ENCODE measurements at regions not wholly inside any gene's neighbourhood (a gene's known extent, or its start where the extent isn't known, plus 50 kb on each side); places are given as distances from the start of the nearest gene placed in this dataset.

DNA sequence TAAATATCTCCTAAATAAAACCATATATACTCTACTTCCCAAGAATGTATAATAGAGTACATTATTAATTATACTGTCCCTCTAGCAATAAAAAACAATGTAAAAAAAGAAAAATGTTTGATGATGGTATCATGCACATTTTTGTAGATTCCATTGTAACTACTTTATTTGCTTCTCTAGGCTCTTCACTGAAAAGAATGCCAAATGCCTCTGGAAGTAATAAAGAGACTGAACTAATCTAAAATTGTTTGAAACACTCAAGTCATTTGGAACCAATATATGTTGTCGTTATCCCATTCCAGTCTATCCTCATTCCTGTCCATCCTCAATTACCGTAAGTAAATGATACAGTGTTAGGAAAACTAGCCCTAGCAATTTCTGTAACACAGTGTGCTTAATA lies 233.6 kb downstream of the C12orf50 start:
- H3K4me3 ChIP-seq (ENCODE audit: low read depth, low read length): no peak overlapping the region

DNA sequence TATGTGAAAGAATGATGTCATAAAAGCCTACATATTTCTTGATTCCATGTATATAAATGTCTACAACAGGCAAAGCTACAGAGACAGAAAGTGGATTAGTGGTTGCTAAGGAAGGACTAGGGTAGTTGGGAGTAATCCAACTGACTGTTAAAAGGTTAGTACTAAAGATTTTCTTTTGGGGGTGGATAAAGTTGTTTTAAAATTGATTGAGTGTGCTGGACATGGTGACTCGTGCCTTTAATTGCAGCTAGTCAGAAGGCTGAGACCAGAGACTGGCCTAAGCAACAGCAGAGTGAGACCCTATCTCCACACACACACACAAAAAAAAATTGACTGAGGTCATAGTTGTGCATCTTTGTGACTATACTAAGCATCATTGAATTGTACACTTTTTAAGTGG lies 234.3 kb downstream of the C12orf50 start:
- H3K4me3 ChIP-seq (ENCODE audit: low read depth, low read length): no peak overlapping the region

DNA sequence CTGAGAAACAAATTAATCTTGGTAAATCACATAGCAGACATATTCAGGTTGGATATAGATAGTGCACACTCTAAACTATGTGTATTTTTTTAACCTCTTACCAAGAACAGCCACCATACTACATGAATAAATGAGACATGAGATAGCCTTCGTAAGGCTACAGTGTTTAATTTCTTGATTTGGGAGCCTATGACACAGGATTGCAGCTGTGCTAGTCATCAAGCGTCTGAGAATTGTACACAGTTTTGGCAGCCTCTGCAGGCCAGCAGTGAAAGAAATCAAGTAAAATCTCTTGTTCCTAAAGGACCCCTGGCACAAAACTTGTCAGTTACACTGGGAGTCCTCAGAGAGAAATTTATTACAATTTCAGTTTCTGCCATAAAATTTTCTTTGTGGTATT lies 236.1 kb downstream of the C12orf50 start:
- no peak overlapping the region for H3K4me3 ChIP-seq (ENCODE audit: low read depth, low read length)

DNA sequence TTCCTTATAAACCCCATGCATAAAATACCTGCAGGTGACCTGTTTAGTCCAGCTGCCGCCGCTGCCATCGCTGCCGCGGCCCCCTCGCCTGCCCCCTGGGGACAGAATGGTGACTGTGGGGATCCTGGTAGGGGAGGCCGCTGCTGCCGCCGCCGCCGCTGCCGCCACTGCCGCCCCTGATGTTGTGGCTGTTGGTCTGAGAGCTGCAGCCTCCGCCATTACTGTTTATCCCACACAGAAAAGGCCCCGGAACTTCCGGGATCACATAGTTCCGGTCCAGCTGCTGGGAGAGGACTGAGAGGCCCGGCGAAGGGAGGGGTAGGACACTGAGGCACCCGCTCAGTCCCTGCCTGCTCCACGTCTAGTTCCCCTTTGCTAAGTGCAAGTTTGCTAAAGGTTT lies 244.9 kb downstream of the C12orf50 start:
- no peak overlapping the region for H3K4me3 ChIP-seq (ENCODE audit: low read depth, low read length)

DNA sequence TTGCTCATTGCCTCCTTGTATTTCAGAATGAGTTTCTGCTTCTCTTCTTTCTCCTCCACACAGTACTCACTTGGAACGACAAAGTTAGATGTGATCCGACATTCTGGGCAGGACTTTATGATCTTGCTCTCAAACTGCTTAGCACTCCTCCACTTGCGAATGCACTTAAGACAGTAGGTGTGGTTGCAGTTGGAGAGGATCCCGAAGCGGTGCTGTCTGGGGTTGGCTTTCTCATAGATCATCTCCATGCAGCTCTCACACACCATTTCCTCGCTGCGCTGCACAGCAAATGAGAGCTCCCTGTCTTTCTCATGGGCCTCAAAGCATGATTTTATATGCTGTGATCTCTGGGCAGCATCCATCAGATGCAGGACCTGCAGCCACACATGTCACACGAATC lies 245.7 kb downstream of the C12orf50 start:
- no peak overlapping the region for H3K4me3 ChIP-seq (ENCODE audit: low read depth, low read length)

DNA sequence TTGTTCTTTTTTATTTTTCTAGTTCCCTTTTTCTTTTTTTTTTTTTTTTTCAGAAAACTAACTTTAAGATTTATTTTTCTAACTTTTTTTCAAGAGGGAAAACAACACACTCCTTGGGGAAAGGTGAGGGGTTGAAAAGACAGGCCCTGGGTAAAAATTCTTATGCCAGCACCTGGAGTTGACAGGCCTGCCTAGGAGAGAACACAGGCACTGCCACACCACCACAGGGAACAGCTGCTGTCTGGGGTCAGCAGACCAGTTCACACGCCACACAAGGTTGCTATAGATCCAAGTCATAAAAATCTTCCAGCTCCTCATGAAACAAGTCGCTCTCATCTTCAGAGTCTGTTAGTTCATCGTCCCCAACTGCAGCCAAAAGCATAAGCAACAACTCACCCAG lies 246.4 kb downstream of the C12orf50 start:
- no peak overlapping the region for H3K4me3 ChIP-seq (ENCODE audit: low read depth, low read length)

DNA sequence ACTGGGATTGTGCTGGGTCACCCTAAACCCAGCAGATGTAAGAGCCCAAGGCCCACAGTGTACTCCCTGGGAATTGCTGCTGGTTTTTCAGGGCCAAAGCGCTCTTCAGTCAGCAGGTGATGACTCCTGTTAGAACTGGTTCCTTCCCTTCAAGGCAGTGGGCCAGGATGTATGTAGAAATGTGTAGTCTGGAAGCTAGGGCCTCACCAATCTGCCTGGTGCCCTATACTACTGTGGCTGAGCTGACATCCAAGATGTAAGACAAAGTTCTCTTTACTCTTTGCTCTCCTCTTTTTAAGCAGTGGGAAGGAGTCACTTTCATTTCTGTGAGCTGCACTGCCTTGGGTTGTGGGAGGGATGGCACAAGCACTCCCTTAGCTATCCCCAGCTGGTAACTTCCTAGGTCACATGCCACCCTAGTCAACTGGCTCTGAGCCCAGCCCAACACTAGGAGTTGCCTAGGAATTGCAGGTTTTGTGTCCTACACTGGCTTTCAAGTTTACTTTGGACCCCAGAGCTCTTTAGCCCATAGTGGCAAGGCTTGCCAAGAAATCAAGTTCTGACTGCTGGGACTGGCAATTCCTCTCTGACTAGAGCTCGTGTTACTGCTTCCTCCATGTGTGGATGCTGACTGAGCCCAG lies 249.2 kb downstream of the C12orf50 start:
- H3K4me3 ChIP-seq (ENCODE audit: low read depth, low read length): no peak overlapping the region

DNA sequence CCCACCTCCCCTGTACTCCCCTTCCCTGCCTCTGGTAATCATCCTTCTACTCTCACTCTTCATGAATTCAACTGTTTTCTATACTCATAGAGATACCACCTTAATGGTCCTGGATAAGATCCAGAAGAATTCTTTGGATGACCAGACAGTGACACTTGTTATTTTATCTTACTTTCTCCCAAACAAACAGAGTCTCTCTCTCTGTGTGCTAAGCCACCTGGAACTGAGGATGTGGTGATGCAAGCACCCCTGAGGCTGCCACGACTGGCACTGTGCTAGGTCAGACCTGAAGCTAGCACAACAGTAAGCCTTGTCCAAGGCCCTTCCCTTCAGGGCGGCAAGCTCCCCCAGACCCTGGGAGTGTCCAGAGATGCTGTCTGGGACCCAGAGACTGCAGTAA lies 250.2 kb downstream of the C12orf50 start:
- H3K4me3 ChIP-seq (ENCODE audit: low read depth, low read length): no peak overlapping the region

DNA sequence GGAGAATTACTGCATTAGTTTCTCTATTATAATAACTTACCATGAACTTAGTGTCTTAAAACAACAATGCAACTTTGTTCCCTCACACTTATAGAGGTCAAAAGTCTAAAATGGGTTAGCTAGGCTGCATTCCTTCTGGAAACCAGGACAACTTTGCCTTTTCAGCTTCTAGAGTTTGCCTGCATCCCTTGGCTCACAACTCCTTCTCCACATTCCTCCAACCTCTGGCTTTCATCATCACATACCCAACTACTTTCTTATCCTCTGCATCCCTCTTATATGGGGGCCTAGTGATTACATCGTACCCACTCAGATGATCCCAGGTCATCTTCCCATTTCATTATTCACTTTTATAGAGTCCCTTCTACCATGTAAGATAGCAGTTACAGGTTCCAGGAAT lies 251.1 kb downstream of the C12orf50 start:
- no peak overlapping the region for H3K4me3 ChIP-seq (ENCODE audit: low read depth, low read length)

DNA sequence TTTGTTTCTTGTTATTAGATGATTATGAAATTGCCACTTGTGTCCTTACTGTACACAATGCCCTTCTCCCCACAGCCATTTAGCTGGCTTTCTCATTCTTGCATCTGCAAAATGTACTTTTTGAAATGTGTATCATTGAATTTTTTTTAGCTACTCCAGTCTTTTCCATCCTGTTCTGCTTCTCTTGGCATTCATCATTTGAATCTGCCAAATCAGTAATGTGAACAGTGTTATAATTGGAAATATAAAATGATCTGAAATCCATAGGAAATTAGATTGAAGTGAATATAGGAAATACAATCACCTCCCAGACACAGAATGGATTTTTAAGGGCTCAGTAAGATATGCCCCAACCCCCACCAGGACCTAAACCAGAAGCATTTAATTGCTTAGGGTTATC lies 253.4 kb downstream of the C12orf50 start:
- H3K4me3 ChIP-seq (ENCODE audit: low read depth, low read length): no peak overlapping the region

DNA sequence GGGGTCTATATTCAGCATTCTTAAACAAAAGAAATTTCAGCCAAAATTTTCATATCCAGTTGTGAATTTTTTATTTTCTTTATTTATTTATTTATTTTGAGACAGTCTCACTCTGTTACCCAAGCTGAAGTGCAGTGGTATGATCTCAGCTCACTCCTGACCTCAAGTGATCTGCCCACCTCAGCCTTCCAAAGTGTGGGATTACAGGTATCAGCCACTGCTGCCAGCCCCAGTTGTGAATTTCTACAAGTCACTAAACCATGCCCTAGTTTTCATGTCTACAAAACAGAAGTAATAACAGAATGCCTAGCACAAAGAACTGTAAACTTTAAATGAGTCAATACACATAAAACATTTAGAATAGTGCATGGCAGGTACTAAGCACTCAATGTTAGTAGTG lies 254.2 kb downstream of the C12orf50 start:
- H3K4me3 ChIP-seq (ENCODE audit: low read depth, low read length): no peak overlapping the region

DNA sequence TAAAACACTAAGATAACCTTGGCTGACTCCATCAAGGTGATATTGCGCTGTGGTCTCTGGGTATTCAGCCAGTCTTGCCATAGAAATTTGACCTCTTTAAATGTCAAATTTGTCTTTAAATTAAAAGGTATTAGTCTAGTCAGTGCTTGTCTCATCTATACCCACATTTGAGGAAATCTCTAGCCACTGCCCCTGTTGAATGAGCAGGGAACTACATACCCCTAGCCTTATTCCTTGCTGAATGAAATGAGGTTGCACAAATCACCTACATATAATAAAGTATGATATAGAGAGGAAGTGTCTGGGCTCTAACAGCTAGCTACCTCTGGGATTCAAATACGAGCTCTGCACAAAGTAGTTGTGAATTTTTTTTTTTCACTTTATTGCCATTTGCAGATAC lies 256.8 kb downstream of the C12orf50 start:
- no peak overlapping the region for H3K4me3 ChIP-seq (ENCODE audit: low read depth, low read length)

DNA sequence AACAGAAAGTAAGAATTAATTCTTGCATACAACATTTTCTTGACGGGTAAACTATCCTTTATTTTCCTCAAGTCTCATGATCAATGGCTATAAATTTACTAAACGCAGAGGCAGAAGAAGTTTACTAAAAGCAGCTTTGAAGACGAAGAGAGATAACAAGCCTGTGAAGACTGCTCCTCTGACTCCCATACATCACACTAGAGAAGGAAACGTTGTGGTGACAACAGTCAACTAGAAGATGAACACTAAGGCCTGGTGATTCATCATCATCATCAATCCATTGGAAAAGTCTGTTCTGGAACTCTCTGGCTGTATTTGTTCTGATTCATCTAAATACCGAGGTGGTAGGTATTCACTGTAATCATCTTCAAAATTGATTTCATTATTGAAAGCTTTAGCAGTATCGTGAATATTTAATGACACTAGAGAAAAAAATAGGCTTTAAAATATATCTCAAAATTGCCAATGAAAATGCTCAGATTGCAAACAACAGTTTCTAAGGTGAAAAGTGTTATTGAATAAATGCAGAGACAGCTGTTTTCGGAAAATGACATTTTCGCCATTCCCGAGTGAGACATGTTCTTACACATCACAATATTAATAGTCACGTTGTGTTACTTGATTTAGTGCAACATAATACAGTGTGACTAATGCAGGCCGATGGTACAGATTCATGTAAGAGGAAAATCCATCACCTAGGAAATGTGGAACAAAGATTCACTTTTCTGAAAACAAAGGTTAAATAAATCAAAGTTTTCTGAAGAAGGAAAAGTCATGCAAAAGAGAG lies 260.5 kb downstream of the C12orf50 start:
- no peak overlapping the region for H3K4me3 ChIP-seq (ENCODE audit: low read depth, low read length)

DNA sequence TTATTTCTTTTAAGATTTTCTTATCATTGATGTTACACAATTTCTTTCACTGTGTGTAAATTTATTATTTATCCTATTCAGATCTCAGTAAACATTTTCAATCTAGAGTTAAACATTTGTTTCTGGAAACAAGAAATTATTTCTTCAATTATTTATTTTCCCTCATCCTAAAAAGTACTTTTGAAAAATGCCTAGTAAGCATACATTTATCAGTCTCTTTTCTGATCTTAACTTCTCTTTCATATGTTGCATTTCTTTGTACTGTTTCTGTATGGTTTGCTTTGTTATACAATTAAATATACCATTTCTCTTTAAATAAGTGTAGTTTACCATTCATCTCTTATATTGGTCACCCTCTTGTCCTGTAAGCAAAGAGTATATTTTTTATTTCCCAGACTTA lies 263.2 kb downstream of the C12orf50 start:
- H3K4me3 ChIP-seq (ENCODE audit: low read depth, low read length): no peak overlapping the region

DNA sequence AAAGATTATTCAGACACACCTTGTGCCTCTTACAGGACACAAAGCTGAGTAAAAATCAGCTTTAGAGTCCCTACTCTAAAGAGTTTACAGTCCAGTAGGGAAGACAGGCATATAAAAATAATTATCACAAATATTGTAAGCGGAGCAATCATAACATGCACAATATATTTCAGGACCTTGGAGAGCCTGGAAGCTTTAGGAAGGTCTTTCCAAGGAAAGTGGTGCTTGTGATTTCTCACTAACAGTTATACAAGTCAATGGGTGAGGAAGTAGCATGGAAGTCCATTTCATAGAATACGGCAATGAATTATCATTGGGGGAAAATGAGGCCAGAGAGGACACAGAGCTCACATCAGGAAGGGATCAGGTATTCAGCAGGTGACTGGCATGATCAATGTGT lies 268.3 kb downstream of the C12orf50 start:
- no peak overlapping the region for H3K4me3 ChIP-seq (ENCODE audit: low read depth, low read length)

DNA sequence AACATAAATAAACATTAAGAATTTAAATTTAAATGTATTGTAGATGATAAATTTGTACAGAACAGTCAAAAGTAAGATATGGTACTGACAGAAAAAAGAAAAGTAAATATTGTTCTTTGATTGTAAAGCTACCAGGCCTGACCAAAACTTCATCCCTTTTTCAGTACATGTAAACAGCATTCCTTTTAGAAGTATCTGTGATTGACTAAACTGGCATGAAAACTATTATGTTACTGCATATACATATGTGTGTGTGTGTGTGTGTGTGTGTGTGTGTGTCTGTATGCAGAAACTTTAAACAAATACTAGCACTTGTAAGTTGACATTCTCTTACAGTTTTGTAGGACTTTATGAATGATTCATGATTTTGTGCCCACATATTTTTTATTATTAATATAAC lies 270.9 kb downstream of the C12orf50 start:
- H3K4me3 ChIP-seq (ENCODE audit: low read depth, low read length): no peak overlapping the region

DNA sequence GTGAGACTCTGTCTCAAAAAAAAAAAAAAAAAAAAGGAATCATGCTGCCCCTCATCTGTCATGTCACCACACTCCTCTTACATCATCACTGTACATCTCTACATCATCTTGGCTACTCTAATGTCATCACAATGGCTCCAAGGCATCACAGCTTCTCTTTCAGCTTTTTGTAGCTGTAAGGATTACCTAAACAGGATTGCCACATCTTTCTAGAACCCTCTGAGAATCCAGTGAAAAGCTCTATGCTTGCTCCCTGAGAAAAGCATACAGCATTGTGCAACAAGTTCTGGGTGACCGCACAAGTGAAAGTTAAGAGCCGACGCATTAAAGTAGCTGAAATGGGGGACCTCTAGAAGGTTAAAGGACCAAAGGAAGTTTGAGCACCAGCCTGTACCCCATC lies 272.5 kb downstream of the C12orf50 start:
- no peak overlapping the region for H3K4me3 ChIP-seq (ENCODE audit: low read depth, low read length)

DNA sequence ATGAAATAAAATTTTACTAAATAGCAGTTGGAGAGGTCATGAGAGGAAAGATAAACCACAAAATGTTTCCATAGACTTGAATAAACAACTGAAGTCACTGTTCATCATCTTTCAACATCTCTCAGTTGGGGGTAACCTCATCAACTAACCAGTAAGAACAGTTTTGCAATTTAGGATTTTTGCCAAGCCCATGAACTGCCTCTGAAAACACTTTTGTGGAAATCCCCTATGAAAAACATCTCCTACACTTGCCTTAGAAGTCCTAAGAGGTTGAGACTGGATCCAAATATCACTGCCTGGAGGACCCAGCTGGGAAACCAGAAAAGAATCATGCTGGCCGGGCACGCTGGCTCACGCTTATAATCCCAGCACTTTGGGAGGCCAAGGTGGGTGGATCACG lies 273.1 kb downstream of the C12orf50 start:
- no peak overlapping the region for H3K4me3 ChIP-seq (ENCODE audit: low read depth, low read length)

DNA sequence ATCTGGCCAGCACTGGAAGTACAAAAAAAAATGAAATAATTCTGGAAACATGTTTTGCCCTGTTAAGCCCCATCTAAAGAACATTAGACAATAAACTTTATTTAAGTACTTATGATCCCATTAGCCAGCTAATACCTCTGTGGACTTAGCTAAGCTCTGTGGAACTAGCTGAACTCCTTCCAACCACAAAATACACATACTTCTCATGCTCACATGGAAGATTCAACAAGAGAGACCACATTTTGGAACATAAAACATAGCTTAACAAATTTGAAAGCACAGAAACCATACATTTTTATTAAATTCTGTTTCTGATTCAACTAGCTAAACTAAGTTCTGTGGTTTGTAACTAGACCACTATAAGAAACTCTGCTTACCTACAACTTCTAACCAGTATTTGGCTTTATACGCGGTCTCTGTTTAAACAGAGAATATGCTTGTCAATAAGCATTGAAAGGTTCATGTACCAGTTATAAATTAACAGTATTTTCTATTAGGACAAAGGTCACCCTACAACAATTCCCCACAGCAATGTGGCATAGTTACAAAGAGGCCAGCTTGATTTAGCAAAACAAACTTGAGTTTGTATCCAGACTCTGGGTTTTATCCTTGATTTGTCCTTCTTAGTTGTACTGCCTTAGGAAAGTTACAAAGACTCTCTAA lies 300.1 kb downstream of the C12orf50 start:
- no peak overlapping the region for H3K4me3 ChIP-seq (ENCODE audit: low read depth, low read length)

DNA sequence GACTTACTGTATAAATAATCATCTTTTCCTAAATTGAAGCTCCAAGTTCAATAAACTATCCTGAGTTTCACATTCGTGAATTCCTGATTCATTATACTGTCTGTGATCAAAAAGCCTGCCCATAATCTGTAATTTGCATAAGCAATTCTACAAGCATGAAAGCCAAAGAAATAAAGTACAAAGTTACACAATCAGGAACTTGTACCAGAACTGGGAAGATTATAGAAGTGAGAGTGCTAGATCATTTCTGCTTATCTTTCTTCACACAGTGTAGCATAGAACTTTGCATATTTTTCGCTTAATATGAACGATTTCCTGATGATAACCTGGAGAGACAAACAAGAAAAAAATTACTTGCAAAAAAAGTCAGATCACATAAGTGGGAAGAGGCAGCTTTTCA lies 308.2 kb downstream of the C12orf50 start:
- no peak overlapping the region for H3K4me3 ChIP-seq (ENCODE audit: low read depth, low read length)

DNA sequence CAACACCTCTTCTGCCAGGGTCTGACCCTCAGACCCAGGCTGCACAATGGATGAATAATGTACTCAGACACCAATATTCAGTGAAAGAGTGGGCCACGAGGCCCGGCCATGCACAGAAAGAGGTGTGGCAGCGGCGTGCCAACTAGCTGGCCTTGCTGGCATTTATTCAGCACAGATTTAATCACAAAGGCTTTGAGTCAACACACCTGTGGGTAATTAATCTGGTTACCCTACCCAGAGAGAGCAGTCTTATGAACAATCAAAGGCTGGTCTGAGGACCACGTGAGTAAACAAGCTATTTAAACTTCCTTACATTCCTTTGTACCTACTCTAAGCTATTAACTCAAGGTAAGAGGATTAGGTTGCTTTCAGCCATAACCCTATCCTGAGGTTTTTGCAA lies 324.8 kb downstream of the C12orf50 start:
- no peak overlapping the region for H3K4me3 ChIP-seq (ENCODE audit: low read depth, low read length)

DNA sequence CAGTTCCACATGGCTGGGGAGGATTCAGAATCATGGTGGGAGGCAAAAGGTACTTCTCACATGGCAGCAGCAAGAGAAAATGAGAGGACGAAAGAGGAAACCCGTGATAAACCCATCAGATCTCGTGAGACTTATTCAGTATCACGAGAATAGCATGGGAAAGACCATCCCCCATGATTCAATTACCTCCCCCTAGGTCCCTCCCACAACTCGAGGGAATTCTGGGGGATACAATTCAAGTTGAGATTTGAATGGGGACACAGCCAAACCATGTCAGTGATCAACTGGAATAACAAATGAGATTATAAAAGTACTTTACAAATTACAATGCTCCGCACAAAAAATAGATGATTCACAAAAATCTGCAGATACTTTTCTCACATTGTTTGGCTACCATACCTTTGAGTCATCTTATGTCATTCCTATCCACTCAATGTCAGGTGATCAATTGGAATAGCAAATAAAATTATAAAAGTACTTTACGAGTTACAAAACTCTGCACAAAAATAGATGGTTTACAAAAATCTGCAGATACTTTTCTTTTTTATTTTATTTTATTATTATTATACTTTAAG lies 338.9 kb downstream of the C12orf50 start:
- no peak overlapping the region for H3K4me3 ChIP-seq (ENCODE audit: low read depth, low read length)

All from iPS-11a (cell line).